ENCODE measurements at regions not wholly inside any gene's neighbourhood (a gene's known extent, or its start where the extent isn't known, plus 50 kb on each side); places are given as distances from the start of the nearest gene placed in this dataset.

DNA sequence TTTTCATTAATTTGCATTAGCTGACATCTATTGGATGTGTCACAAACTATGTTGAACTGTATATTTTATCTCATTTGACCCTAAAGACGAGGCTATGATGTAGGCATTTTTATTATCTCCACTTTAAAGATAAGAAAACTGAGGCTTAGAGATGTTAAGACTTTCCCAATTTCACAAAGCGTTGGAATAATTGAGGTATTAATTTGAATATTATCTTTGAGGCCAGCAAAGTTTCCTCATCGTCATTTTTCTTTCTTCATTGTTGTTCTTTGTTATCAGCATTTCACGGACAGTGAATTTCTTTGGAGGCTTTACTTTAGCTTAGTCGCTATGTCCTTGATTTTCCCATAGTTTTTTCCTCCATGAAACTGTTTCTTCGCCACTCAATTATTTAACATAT lies 227.5 kb upstream of the MYOCD start:
- no peak for TF ChIP-seq POLR2A (IDR thresholded peaks at IDR 0.05)
- TF ChIP-seq, protein P1, sequence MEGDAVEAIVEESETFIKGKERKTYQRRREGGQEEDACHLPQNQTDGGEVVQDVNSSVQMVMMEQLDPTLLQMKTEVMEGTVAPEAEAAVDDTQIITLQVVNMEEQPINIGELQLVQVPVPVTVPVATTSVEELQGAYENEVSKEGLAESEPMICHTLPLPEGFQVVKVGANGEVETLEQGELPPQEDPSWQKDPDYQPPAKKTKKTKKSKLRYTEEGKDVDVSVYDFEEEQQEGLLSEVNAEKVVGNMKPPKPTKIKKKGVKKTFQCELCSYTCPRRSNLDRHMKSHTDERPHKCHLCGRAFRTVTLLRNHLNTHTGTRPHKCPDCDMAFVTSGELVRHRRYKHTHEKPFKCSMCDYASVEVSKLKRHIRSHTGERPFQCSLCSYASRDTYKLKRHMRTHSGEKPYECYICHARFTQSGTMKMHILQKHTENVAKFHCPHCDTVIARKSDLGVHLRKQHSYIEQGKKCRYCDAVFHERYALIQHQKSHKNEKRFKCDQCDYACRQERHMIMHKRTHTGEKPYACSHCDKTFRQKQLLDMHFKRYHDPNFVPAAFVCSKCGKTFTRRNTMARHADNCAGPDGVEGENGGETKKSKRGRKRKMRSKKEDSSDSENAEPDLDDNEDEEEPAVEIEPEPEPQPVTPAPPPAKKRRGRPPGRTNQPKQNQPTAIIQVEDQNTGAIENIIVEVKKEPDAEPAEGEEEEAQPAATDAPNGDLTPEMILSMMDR (IDR thresholded peaks at IDR 0.05) = no peak
